22Rv1 (cell line): ENCODE measurements at regions not wholly inside any gene's neighbourhood (a gene's known extent, or its start where the extent isn't known, plus 50 kb on each side); places are given as distances from the start of the nearest gene placed in this dataset.

ENCODE experiments used
- ZFX ChIP-seq: fragments of 450-650 bp; IDR thresholded peaks from 2 replicates; pipeline ENCODE4 v1.6.1; 2017; ENCODE audit warnings: antibody characterized with exemption, borderline replicate concordance
- TF ChIP-seq, protein P1 (sequence below): fragments of 450-650 bp; IDR thresholded peaks from 2 replicates; pipeline ENCODE4 v1.5.1; 2017; ENCODE audit warnings: mild to moderate bottlenecking

DNA sequence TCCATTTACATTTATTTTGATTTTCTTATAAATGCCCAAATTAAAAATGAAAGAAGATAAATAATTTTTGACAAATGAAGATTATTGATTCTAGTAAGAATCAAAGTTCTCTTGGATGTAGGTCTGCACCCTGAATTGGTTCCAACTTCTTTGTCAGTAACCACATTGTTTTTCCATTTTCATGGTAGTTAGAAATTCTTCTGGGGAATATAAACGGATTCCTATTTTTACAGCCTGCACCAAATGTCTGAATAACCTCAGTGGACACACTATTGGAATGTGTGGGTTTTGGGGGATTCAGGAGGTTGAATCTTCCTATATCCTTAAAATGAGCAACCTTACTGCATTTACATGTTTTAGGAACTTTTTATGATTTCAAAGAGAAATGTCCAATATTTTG, 1085.3 kb upstream of the MAP3K7 start:
- TF ChIP-seq, protein P1, sequence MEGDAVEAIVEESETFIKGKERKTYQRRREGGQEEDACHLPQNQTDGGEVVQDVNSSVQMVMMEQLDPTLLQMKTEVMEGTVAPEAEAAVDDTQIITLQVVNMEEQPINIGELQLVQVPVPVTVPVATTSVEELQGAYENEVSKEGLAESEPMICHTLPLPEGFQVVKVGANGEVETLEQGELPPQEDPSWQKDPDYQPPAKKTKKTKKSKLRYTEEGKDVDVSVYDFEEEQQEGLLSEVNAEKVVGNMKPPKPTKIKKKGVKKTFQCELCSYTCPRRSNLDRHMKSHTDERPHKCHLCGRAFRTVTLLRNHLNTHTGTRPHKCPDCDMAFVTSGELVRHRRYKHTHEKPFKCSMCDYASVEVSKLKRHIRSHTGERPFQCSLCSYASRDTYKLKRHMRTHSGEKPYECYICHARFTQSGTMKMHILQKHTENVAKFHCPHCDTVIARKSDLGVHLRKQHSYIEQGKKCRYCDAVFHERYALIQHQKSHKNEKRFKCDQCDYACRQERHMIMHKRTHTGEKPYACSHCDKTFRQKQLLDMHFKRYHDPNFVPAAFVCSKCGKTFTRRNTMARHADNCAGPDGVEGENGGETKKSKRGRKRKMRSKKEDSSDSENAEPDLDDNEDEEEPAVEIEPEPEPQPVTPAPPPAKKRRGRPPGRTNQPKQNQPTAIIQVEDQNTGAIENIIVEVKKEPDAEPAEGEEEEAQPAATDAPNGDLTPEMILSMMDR = no peak
- no peak for TF ChIP-seq ZFX
